GM18873 (cell line): ENCODE measurements at regions not wholly inside any gene's neighbourhood (a gene's known extent, or its start where the extent isn't known, plus 50 kb on each side); places are given as distances from the start of the nearest gene placed in this dataset.

Experiments
- ATAC-seq: cut with Tn5 transposase; IDR thresholded peaks from one replicate; pipeline ENCODE4 v1.9.1; 2021; ENCODE audit warnings: mild to moderate bottlenecking, moderate library complexity, moderate number of reproducible peaks; ENCODE audit not compliant: unreplicated experiment, low FRiP score

GRCh38 chr1:193545171-193545570, 358.8 kb upstream of the B3GALT2 start:
- no peak for ATAC-seq

- no peak for ATAC-seq
Observed at GRCh38 chr1:193543259-193543658, 356.8 kb upstream of the B3GALT2 start.

- no peak for ATAC-seq
Observed at GRCh38 chr1:193542690-193543089, 356.3 kb upstream of the B3GALT2 start.

- ATAC-seq = no peak
Observed at GRCh38 chr1:193540511-193540910, 354.1 kb upstream of the B3GALT2 start.

DNA sequence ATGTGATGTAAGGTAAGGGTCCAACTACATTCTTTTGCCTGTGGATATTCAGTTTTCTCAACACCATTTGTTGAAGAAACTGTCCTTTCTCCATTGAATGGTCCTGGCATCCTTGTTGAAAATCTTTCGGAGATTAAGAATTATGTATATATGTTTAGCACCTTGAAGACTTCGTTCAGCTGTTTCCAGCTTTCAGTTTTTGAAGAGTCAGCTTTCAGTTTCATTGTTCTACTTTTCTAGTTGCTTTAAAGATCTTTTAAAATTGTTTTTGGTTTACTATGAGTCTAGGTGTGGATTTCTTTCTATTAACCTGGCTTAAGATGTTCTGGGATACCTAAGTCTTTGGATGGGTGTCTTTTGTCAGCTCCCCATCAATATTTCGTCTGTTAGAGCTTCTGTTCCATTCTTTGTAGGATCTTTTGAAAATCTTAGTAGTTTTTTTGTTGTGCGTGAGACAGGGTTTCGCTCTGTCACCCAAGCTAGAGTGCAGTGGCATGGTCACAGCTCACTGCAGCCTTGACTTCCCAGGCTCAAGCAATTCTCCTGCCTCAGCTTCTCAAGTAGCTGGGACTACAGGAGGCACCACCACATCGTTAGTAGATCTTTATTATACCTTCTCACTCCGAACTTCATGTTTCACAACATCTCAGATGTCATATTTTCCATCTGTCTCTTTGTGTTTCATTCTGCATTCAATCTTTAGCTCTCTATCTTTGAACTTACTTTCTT, 353.5 kb upstream of the B3GALT2 start:
- peak; percentile 55 for ATAC-seq

DNA sequence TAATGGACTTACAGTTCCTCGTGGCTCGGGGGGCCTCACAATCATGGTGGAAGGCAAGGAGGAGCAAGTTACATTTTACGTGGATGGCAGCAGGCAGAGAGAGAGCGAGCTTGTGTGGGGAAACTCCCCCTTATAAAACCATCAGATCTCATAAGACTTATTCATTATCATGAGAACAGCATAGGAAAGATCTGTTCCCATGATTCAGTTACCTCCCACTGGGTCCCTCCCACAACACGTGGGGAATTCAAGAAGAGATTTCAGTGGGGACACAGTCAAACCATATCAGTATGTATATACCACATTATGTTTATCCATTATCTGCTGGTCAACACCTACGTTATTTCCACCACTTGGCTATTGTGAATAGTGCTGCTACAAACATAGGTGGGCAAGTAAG, 352.3 kb upstream of the B3GALT2 start:
- ATAC-seq = no peak

- peak; percentile 3 for ATAC-seq
Observed at GRCh38 chr1:193538003-193538354, 351.6 kb upstream of the B3GALT2 start.

DNA sequence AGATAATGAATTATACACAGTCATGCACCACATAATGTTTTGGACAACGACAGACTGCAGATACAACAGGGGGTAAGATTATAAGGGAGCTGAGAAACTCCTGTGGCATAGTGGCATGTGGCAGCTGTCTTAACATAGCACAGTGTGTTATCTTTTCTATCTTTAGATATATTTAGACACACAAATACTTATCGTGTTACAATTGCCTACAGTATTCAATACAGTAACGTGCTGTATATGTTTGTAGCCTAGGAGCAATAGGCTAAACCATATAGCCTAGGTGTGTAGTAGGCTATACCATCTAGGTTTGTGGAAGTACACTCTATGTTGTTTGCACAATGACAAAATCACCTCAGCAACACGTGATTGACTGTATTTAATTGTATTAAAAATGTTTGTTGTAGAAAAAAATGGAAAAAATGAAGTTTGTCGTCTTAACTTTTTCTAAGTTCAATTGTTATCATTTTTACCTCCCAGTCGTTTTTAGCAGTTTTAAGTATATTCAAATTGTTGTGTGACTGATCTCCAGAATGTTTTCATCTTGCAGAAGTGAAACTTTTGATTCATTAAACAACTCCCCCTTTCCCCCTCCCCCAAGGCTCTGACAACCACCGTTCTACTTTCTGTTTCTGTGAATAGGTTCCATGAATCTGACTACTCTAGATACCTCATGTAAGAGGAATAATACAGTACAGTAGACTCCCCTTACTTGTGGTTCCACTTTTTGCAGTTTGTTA, 351.0 kb upstream of the B3GALT2 start:
- peak; percentile 84 for ATAC-seq

GRCh38 chr1:193533853-193534252, 347.4 kb upstream of the B3GALT2 start:
- ATAC-seq = no peak

GRCh38 chr1:193525917-193526710, 339.7 kb upstream of the B3GALT2 start:
- ATAC-seq = no peak

DNA sequence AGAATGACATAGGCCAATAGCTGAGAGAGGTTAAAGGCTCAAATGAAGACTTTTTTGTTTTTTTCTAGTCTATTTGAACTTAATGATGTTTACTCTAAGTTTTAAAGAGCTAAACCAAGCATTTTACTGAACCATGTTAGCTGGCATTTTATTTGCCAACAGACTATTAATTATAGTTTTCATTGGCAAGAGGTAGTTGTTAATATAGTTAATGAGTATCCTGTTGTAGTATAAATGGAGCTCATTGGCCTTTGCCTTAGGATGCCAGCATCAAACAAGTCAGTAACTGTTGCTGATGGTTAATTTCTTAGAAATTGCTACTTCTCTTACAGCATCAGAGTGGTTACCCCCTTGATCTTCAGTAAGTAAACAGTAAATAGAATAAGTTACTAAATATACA, 339.0 kb upstream of the B3GALT2 start:
- no peak for ATAC-seq

- no peak for ATAC-seq
Observed at GRCh38 chr1:193524616-193525015, 338.2 kb upstream of the B3GALT2 start.

DNA sequence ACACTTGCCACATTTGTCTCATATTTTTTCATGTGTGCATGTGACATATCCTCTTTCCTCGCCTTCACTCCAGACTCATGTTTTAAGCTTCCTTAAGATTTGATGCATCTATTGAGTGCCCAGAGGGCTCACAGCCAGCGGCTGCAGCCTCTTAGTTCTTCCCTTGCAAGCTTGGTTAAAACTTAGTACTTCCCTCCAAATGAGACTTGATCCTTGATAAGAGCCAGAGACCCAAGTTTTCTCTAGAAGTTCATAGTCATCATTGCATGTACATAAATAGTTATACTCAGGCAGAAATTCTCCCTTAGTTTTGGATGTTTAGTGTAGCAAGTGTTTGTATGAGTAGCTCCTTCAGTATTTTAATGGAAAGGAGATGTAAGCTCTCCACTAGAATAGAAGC, 337.6 kb upstream of the B3GALT2 start:
- no peak for ATAC-seq

DNA sequence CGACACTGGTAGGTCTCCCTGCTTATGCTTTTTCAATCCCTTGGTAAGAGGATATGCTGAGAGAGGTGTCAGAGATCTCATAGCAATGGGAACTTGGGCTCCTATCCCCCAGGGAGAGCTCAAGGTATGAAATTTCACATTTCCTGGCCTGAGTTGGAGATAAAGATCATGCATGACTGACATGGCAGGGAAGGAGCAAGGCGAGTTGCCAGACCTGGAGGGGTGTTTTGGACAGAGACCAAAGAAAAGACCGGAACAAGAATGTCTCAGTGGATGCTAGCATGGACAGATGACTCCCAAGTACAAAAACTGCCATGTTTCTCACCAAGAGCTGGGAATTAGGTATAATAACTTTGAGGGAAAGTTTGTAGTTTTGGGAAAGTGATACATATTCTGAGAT, 334.1 kb upstream of the B3GALT2 start:
- no peak for ATAC-seq

DNA sequence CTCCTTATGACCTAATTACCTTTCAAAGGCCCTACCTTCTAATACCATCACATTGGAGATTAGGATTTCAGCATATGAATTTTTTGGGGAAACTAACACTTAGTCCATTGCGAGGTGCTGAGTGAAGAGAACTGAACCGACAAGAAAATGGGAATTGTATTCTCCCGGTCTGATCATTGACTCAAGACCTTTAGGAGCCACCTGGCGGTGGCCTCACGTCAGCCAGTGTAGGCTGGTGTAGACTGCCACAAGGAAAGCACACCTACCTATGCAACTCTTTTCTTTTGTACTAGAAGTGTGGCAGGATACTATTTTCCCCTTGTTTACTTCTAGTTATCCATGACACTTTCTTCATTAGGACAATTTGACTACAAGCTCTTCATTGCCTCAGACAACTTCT, 333.5 kb upstream of the B3GALT2 start:
- ATAC-seq = no peak

DNA sequence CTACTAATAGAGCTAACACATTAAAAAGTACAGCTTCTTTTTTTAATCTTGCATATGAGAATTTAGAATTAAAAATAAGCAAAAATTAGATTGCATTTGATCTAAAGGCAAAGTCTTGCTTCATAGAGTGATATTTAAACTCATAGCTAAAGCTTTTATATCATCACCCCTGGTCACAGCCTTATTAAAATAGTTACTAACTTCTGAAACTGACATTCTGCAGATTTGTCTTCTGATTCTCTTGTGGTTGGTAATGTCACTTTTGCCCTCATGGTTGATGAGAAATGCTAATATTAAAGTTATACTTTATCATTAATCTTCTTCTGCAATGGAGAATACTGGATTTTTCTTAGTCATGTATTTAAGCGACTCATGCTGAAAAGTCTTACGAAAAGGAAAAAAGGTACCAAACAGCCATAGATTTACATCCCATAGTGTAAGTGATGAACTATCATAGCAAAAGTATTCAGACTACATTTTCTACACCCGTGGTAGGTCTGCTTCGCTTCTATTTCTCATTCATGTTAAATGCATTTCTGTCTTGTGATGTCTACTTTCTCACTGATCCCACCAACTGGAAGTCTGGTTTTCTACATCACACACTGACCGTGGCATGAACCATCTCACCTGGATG, 330.5 kb upstream of the B3GALT2 start:
- no peak for ATAC-seq

DNA sequence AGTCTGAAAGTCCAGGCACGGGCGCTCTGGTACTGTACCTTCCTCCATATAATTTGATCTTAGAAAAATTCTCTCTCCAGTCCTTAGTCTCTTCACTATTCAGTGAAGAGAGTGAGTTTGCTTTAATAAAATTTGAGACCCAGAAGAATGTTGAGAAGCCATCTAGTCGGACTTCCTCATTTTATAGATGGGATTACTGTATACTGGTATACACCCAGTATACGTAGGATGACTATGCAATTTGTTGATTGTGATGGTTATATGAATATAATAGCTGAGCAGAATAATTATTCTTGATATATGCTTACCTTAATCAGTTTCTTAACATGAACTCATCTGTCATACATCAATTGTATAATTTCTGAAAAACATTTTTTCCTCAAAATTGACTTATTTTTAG, 328.0 kb upstream of the B3GALT2 start:
- no peak for ATAC-seq

GRCh38 chr1:193513032-193513431, 326.6 kb upstream of the B3GALT2 start:
- ATAC-seq = no peak

DNA sequence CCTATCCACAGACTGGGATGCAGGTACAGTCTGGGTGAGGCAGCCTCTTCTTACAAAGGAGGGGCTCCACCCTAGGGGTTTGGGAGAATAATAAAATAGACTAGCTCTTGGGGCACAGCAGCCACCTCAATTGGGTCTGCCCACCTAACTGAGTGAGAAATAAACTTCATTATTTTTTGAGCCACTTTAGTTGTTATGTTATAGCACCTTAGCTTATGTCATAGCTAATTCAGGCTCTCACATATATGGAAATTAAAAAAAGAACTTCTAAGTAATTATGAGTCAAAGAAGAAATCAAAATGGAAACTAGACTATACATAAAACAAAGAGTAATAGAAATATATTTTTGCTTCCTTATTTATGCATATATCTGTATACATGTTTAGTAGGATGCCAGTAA, 318.5 kb upstream of the B3GALT2 start:
- ATAC-seq = no peak

- no peak for ATAC-seq
Observed at GRCh38 chr1:193498088-193498655, 311.8 kb upstream of the B3GALT2 start.

DNA sequence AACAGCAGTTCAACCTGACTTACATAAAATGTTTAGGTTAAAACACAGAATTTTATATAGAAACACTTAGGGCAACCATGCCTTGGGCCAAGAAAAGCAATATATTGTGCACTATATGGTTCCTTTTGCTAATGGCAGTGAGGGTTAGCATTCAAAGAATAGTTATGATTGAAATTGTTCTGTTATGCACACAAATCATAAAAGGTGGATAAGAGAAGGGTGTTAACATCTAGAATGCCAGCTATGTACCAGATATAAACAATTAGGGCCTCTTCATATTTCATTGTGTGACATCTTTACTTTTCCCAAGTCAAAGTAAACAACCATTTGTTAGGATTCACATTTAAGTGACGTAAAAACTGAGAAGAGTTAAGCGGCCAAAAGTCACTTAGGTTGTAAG, 308.0 kb upstream of the B3GALT2 start:
- no peak for ATAC-seq
